C4-2B (cell line): ENCODE measurements at regions not wholly inside any gene's neighbourhood (a gene's known extent, or its start where the extent isn't known, plus 50 kb on each side); places are given as distances from the start of the nearest gene placed in this dataset.

Experiments used
- CTCF ChIP-seq: fragments of 450-650 bp; conservative IDR thresholded peaks from 2 replicates; pipeline ENCODE4 v1.5.1; 2017; ENCODE audit warnings: mild to moderate bottlenecking
- ZFX ChIP-seq: fragments of 450-650 bp; IDR thresholded peaks from 2 replicates; pipeline ENCODE4 v1.6.1; 2017

- no peak for TF ChIP-seq CTCF
- no peak for TF ChIP-seq ZFX
These were observed 540.0 kb upstream of the JARID2 start for GRCh38 chr6:14705841-14706377.
